8988T (cell line): ENCODE measurements at regions not wholly inside any gene's neighbourhood (a gene's known extent, or its start where the extent isn't known, plus 50 kb on each side); places are given as distances from the start of the nearest gene placed in this dataset.
"Not testable (repeated sequence)": the region's sequence is repeated elsewhere in the genome, so short reads cannot be mapped to it uniquely, and the experiment has no call there.

ENCODE experiments used
- DNase-seq: peaks from one replicate; pipeline ENCODE4 v3.0.0; 2011

- DNase-seq = no peak
These were observed 456.8 kb downstream of the TRIML1 start for GRCh38 chr4:188596021-188596420.

GRCh38 chr4:188603646-188604045, 464.4 kb downstream of the TRIML1 start:
- no peak for DNase-seq

GRCh38 chr4:188606635-188607034, 467.4 kb downstream of the TRIML1 start:
- DNase-seq = no peak

GRCh38 chr4:188611143-188611542, 471.9 kb downstream of the TRIML1 start:
- DNase-seq = no peak

GRCh38 chr4:188612659-188613058, 473.4 kb downstream of the TRIML1 start:
- DNase-seq = no peak

- DNase-seq = no peak
These were observed 474.7 kb downstream of the TRIML1 start for GRCh38 chr4:188613976-188614375.

- DNase-seq = no peak
These were observed 480.4 kb downstream of the TRIML1 start for GRCh38 chr4:188619456-188620149.

- DNase-seq = no peak
These were observed 481.4 kb downstream of the TRIML1 start for GRCh38 chr4:188620608-188621007.

GRCh38 chr4:188623314-188623854, 484.1 kb downstream of the TRIML1 start:
- no peak for DNase-seq

GRCh38 chr4:188624370-188624769, 485.1 kb downstream of the TRIML1 start:
- DNase-seq = no peak

GRCh38 chr4:188627892-188628291, 488.7 kb downstream of the TRIML1 start:
- no peak for DNase-seq

- DNase-seq = no peak
These were observed 500.3 kb downstream of the TRIML1 start for GRCh38 chr4:188639479-188640100.

GRCh38 chr4:188647820-188648370, 508.7 kb downstream of the TRIML1 start:
- DNase-seq = no peak

GRCh38 chr4:188649635-188650034, 510.4 kb downstream of the TRIML1 start:
- no peak for DNase-seq

GRCh38 chr4:188650516-188650915, 511.3 kb downstream of the TRIML1 start:
- DNase-seq = no peak

GRCh38 chr4:188657365-188657764, 518.1 kb downstream of the TRIML1 start:
- no peak for DNase-seq

GRCh38 chr4:188658958-188659522, 519.8 kb downstream of the TRIML1 start:
- DNase-seq = no peak

- DNase-seq = no peak
These were observed 521.6 kb downstream of the TRIML1 start for GRCh38 chr4:188660796-188661195.

- DNase-seq = no peak
These were observed 522.3 kb downstream of the TRIML1 start for GRCh38 chr4:188661502-188661901.

- DNase-seq = no peak
These were observed 524.1 kb downstream of the TRIML1 start for GRCh38 chr4:188663369-188663768.

GRCh38 chr4:188665491-188666457, 526.5 kb downstream of the TRIML1 start:
- no peak for DNase-seq

GRCh38 chr4:188678691-188679090, 539.5 kb downstream of the TRIML1 start:
- not testable (repeated sequence) for DNase-seq
